A673 (cell line): ENCODE measurements at regions not wholly inside any gene's neighbourhood (a gene's known extent, or its start where the extent isn't known, plus 50 kb on each side); places are given as distances from the start of the nearest gene placed in this dataset.

Experiments used
- CTCF ChIP-seq: fragments of 300-800, 200-600 bp; sonication (generic); conservative IDR thresholded peaks from 2 replicates; pipeline ENCODE4 v1.5.1; 2017; ENCODE audit warnings: low read depth, mild to moderate bottlenecking, antibody characterized with exemption, low read length, moderate library complexity, mixed read lengths
- EZH2 ChIP-seq: fragments of 200-600 bp; sonication (generic); IDR thresholded peaks from 2 replicates; pipeline ENCODE4 v1.6.1; 2017; ENCODE audit warnings: borderline replicate concordance, low read depth, mild to moderate bottlenecking, mixed read lengths, antibody characterized with exemption, low read length; ENCODE audit not compliant: poor library complexity, severe bottlenecking

DNA sequence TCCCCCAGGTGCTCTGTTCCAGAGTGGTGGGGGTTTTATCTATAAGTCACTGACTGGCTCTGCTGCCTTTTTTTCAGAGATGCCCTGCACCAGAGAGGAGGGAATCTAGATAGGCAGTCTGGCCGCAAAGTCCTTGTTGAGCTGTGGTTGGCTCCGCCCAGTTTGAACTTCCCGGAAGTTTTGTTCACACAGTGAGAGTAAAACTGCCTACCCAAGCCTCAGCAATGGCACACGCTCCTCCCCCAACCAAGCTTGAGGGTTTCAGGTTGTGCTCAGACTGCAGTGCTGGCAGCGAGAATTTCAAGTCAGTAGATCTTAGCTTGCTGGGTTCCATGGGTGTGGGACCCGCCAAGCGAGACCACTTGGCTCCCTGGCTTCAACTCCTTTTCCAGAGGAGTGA lies 1428.6 kb downstream of the MAT2B start:
- no peak for TF ChIP-seq CTCF
- no peak for TF ChIP-seq EZH2
